ENCODE measurements at regions not wholly inside any gene's neighbourhood (a gene's known extent, or its start where the extent isn't known, plus 50 kb on each side); places are given as distances from the start of the nearest gene placed in this dataset.
"Not testable (repeated sequence)": the region's sequence is repeated elsewhere in the genome, so short reads cannot be mapped to it uniquely, and the experiment has no call there.

DNA sequence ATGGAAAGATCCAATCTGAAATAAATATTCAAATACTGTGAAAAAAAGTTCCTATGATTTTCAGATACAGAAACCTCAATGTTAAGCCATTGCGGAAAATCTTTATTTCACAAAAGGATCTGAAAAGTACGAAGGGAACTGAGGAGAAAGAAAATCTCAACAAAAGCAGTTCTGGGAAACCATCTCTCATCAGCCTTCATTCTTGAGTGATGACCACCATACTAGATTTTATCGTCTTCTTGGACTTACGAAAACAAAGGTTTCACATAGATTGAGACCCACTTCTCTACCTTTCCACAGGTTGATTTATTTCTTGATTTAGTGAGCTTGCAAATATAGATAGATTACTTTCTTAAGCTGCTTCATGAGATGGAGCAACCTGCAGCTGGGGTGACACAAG, 293.4 kb upstream of the LYZL1 start:
- DNase-seq, result no peak

DNA sequence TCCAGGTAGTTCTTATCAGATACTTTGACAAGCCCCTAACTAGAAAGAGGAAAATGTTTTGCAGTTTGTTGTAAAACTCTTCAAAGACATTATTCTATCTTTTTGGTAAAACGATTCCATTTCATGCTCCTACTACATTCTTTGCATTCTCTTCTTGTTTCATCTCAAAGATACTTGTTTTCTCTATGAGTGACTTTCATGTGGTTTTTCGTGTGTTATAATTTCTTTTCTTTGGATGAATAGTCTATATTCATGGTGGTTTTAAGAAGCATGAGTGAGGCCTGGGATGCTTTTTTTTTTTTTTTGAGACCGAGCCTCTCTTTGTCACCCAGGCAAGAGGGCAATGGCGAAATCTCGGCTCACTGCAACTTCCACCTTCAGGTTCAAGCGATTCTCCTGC, 292.5 kb upstream of the LYZL1 start:
- no peak for DNase-seq

DNA sequence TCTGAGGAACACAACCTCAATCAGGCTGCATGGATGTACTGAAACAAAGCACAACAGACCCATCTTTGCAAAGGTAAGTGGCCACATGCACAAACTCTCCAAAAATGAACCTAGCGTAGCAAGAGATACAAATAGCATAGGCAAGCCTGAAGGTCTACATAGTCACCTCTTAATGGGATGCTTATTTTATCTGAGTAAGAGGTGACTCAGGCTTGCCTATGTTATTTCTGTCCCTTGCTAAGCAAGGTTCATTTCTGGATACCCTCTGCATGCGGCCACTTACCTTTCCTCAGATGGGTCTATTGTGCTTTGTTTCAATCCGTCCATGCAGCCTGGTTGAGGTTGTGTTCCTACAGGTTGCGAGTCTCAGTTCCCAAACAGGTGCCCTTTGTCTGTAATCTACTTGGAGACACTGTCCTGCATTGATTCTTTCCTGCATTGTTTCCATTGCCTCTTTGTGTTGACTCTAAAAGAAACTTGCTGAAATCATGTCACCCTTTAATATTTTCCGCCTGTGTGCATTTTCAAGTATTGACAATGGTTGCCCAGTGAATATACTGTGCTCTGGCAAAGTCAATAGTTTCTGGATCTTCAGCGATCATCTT, 291.8 kb upstream of the LYZL1 start:
- no peak for DNase-seq

DNA sequence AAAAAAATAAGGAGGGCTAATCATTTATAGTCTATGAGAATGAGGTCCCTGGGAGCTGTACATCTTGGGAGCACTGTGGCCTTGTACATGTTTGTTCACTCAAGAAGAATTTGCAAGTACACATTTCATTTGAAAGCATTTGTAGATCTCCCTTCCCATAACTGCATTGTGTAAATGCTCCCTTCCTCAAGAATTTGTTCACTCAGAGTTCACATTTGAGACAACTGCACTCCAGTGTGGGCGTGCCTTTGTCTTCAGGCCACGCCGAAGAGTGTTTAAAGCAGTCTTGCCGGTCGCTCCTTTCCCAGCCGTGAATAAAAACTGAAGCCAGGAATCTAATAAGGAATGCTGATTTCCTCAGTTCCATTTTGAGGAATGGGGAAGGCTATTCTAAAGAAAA, 291.1 kb upstream of the LYZL1 start:
- no peak for DNase-seq

DNA sequence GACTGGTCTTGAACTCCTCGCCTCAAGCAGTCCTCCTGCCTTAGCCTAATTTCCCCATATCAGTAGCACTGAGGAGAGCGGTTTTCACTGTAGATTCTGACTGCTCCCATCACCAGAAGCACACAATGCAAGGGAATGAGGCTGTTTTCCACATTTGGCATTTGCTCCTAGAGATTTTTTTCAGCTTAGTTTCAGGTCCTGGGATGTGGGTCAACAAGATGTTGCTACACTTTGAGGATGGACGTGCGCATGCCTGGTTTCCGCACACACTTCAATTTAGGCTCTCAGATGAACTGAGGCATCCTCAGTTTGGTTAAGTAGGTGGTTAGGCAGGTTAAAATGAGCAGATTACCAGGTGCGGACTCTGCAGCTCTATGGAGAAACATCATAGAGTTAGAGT, 287.1 kb upstream of the LYZL1 start:
- no peak for DNase-seq

DNA sequence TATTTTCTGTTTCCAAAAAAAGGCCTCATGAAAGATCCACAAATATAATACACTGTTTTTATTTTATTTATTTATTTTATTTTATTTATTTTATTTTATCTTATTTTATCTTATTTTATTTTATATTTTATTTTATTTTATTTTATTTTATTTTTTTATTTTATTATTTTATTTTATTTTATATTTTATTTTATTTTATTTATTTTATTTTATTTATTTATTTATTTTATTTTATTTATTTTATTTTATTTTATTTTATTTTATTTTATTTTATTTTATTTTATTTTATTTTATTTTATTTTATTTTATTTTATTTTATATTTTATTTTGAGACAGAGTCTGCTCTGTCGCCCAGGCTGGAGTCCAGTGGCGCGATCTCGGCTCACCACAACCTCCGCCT, 285.9 kb upstream of the LYZL1 start:
- not testable (repeated sequence) for DNase-seq

DNA sequence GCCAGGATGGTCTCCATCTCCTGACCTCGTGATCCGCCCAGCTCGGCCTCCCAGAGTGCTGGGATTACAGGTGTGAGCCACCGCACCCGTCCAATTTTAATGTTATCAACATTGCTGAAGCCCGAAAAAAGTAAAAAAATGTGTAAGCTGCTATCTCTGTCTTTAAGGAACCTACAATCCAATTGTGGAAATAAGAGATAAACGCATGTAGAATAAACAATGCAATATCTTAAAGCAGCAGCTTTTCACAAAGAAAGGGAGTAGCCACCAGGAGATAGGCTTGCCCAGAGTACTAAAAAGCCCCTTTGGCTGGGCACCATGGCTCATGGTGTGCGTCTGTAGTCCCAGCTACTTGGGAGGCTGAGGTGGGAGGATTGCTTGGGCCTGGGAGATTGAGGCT, 282.9 kb upstream of the LYZL1 start:
- no peak for DNase-seq

DNA sequence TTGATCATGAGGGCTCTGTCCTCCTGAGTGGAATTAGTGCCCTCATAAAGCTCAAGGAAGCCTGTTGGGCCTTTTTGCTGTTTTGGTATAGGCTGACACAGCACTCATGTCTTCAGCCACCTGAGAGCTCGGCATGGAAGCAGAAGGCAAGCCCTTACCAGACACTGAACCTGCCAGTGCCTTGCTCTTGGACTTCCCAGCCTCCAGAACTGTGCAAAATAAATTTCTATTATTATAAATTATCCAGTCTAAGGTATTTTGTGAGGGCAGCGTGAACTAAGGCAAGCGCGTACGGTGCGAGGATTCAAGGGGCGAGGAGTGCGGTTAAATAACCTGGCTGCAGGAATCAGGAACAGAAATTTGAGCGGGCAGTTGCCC, 281.5 kb upstream of the LYZL1 start:
- no peak for DNase-seq

DNA sequence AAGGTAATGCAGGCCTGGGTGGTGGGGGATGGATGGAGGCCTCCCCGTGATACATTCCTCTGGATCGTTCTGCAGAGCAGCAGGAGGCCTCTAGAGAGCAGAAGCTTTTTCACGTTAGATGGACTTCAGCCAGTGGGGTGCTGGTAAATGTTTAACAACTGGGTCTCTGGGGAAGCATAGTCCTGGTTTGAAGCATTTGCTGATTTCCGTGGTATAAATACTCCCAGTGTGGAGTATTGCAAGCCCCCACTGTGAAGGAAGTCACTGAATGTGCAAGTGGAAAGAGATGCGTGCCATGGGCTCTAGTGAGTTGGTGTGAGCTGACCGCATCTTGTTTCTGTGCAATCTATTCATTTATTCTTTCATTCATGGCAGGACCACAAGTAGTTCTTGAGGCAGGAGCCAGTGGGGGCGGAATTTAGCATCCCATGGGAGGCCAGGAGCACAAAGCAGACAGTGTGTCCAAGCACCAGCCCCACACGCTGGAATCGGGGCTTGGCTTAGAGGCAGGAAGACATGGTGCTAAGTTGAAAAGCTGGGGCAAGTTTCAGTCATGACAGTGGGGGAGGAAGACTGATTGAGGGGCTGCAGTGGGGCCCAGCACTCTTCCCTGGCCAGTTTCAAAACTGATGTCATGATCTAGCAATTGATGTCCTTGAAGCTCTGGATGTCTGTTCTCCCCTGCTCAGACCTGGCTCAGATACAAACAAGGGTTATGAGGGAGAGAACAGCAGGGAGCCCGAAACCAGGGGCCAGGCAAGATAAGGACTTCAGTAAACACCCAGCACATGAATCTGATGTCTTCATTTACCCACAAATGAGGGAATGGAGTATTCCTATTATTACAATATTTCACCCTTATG, 280.9 kb upstream of the LYZL1 start:
- DNase-seq, result no peak

DNA sequence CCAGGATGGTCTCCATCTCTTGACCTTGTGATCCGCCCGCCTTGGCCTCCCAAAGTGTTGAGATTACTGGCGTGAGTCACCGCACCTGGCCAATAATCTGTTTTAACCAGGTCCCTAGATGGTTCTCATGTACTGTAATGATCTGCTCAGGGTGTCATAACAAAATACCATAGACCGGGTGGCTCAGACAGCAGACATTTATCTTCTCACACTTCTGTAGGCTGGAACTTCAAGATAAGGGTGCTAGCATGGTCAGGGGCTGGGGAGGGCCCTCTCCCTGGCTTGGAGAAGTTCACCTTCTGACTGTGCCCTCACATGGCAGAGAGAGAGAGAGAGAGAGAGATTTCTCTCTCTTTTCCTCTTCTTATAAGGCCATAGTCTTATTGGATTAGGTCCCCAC, 279.4 kb upstream of the LYZL1 start:
- DNase-seq, result no peak

DNA sequence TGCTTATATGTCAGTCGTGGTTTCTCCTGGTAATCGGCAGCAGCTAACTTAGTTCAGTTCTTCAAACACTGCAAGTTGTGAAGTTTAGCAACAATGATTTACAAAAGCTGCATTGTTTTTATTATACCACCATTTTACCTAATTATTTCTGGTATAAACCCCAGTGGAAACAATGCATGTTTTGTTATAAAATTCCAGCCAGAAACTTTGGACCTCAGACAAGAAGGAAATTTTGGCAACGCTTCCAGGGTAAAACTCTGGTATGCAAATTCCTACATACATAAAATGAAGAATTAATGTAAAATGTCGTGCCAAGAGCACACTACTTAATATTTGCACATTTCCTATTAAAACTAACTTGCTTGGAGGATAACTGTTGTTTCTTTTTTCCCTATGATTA, 277.4 kb upstream of the LYZL1 start:
- DNase-seq, result no peak

DNA sequence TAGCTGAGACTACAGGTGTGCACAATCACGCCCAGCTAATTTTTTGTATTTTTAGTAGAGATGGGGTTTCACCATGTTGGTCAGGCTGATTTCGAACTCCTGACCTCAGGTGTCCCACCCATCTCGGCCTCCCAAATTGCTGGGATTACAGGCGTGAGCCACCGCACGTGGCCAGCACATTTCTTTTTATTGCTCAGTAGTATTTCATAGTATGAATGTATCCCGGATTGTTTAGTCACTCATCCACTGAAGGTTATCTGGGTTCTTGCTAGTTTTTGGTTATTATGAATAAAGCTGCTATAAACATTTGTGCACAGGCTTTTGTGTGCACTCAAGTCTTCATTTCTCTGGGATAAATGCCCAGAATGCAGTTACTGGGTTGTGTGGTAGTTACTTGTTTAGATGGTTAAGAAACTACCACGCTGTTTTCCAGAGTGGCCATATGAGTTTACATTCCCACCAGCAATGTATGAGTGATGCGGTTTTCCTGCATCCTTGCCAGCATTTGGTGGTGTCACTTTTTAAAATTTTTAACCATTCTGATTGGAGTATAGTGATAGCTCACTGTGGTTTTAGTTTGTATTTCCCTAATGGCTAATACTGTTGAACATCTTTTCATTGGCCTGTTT, 275.8 kb upstream of the LYZL1 start:
- DNase-seq, result no peak

DNA sequence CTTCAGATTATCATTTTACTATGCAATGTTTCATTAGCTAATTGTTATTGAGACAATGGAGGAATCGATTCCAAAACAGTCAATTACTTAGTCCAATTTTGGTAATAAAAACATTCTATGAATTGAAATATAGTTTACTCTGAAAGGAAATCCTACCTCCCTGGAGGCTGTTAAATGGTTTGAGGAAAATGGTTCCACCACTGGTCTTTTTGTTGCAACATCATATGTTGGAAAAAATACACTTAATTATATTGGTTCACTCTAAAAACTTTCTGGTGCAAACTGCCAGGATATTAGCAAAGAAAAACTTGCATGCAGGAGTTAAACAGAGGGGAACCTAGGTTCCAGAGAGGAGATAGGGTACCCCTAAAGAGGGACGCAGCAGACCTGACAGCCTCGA, 267.3 kb upstream of the LYZL1 start:
- DNase-seq, result no peak

DNA sequence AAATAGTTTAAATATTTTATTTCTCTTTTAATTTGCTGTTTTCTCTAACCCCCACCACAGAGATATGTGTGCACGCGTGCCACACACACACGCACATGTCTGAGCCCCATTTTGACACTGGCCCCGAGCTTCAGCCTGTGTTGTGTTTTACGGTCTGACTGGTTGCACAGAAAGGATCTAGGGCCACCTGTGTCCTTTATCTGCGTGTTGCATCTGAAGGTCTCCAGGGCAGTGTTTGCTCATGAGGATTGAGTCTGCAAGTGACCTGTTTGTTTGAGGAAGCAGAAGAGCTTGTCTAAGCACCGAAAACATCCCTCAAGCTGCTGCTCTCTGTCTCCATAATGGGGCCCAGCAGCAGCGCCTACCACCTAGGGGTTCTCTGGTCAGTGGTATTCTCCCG, 266.4 kb upstream of the LYZL1 start:
- DNase-seq, result no peak

DNA sequence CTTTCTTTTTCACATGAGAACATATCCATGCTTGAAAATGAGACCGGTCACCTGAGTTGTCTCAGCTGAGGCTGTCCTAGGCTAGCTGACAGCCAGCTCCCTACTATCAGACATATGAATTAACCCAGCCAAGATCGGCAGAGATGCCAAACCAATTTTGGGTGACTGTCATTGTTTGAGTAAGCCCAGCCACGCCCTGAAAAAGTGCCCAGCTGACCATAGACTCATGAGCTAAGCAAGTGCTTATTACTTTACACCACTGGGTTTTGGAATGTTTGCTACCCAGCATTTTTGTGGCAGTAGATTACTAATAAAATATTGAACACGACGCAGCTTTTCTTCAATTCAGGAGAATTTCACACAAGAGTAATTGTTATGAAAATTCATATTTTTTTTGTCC, 265.2 kb upstream of the LYZL1 start:
- no peak for DNase-seq

DNA sequence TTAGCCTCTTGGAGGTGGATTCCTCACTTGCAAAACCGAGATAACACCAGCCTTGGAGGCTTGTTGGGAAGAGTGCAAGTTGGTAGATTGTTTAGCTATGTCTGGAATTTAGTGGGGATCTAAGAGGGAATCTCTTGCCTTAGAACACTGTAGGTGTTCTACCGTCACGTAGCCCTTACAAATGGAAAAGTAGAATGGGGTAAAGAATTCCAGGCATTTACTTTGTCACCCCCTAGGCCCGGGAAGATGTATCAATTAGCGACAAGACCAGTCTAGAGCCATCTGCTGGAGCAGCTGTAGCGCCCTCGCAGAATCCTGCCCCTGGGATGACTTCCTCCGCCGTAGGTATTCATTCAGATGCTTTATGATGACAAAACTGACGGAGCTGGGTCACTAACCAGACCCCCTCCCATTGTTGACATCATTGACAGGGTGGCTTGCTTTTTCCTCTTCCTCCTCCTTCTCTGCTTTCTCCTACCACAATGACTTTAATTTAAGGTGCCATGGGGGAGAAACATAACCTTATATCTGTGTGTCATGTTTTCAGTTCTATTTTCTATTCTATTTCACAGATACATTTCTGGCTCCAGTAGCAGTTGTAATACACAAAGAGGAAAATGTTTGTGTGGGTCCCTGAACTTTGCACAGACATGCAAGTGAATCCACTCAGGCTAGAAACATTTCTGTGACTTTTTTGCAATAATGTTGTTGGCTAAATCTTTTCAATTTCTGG, 262.6 kb upstream of the LYZL1 start:
- no peak for DNase-seq

DNA sequence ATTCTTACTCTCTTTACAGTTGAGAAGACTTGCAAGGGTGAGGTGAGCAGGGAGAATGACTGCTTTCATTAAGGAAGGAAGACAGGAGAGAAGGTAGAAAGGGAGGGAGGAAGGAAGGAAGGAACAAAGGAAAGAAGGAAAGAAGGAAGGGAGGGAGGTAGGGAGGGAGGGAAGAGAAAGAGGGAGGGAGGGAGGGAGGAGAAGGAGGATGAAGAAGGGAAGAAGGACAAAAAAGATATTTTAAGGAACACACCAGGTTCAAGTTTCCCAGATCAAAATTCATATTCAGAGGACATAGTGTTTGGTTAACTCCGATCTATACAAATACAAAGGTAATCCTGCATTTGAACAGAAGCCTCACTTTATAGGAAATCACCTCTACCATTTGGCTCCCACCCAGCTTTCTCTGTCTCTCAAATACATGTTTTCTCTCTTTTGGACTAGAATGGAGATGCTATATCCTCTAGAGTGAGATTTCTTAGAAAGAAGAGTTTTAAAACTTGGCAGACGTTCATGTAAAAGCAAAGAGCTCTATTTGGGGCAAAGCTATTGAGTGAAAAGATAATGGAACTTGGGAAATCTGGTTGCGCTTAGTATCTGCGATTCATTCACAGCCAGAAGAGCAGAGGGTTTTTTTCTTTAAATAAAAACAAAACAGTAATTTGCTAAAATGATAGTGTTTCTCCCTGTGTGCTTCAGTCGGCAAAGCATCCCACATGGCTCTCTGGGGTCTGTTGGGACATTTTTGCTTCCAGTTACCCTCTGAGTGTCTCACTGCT, 261.9 kb upstream of the LYZL1 start:
- no peak for DNase-seq

DNA sequence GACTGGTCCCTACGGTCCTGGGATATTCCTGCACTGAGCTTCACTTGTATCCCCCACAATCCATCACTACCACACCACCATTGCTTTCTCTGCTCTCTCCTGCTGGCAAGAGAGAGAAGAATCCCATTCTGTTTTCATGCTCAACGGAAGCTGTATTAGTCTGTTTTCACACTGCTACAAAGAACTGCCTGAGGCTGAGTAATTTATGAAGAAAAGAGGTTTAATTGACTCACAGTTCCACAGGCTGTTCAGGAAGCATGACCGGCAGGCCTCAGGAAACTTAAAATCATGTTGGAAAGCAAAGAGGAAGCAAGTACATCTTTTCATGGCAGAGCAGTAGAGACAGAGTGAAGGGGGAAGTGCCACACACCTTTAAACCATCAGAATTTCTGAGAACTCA, 260.4 kb upstream of the LYZL1 start:
- DNase-seq, result no peak

DNA sequence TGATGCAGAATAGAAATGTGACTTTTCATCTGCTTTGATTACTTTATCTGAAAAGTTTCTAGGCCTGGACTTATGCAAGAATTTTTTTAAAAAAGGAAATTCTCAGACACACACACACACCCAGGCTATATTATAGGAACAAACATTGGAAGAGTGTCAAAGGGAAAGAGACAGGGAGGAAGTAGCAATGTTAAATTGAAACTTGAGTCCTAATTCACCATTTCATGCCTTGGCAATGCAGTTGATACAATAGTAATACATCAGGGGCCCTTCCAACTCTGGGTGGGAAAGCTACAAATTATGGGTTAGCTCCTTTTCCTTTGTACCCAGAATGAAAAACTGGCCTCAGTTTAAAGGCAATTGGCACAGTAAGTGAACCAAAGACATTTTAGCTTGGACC, 258.0 kb upstream of the LYZL1 start:
- DNase-seq, result no peak

DNA sequence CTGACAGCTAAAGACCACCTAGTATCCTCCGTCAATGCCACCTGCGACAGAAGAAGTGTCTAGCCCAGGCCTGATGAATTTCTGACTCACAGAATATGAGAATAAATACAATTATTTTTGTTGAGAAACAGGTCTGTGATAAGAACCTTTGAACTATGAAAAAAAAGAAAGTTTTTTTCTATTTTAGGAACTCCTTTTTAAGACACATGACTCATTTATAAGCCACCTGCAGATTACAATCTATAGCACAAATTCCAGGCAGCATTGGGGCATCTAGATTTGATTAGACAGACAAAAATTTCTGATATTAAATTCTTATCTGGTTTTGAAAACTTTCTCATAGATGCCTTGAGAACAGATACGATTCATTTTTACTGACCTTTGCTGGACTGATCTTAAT, 256.7 kb upstream of the LYZL1 start:
- DNase-seq, result no peak

DNA sequence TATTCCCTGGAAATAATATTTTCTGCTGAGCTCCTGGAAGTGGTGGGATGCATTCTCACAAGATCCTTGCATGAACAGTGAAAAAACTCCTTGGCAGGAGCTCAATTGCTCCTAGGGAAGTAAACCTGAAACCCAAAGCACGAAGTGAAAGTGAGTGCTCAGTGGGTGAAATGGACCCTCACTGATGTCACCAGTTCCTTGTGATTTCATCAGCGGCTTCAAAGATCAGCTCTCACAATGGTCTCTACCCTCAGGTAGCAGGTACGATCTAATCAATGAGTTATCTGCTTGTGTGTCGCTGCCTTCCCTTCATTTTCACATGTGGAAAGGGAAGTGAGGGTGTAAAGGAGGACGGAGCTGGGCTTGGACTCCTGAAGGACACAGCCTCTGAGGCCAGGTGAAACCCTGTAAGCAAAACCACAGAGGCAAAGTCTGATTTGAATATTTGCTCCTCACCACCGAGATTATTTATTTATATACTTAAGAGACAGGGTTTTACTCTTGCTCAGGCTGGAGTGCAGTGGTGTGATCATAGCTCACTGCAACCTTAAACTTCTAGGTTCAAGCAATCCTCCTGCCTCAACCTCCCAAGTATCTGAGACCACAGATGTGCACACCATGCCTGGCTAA, 255.4 kb upstream of the LYZL1 start:
- DNase-seq, result no peak

DNA sequence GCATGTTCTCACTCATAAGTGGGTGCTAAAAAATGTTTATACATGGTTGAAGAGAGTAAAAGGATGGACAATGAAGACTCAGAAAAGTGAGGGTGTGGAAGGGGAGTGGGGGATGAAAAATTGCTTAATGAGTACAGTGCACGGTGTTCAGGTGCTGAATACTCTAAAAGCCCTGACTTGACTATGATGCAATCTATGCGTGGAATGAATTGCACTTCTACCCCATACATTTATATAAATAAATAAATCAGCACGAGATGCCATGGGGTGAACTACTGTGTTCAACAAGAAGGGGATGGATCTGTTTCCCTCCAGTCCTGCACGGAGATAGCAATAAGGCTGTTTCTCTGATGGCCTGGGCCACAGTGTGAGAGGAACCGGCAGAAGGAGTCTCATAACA, 254.3 kb upstream of the LYZL1 start:
- no peak for DNase-seq

Measured in suppressor macrophage treated with lipopolysaccharide for 1 hour (primary cell).